B cell (primary cell): ENCODE measurements at regions not wholly inside any gene's neighbourhood (a gene's known extent, or its start where the extent isn't known, plus 50 kb on each side); places are given as distances from the start of the nearest gene placed in this dataset.

Experiments used
- ATAC-seq: fragments of 200-7000 bp; cut with Tn5 transposase; one replicate; pipeline ENCODE4 v1.10.0; 2021; ENCODE audit warnings: low read depth, mild to moderate bottlenecking, moderate number of reproducible peaks, moderate library complexity
- CTCF ChIA-PET: fragments of 350-600 bp; sonication (Branson Sonifier 250); formaldehyde crosslinking; loops from one replicate; lab custom pipeline; 2021; ENCODE audit warnings: antibody characterized with exemption, inconsistent platforms; lab: Charles Lee
- POLR2A ChIA-PET: fragments of 350-600 bp; sonication (Branson Sonifier 250); formaldehyde crosslinking; loops from one replicate; lab custom pipeline; 2021; ENCODE audit warnings: antibody characterized with exemption; lab: Charles Lee
- DNase-seq: peaks from one replicate; pipeline ENCODE4 v3.0.0; 2013
- H2AFZ ChIP-seq: 2 replicates; pipeline ENCODE4 v1.6.1; 2012; ENCODE audit warnings: mild to moderate bottlenecking, low read depth, low read length; ENCODE audit not compliant: insufficient read depth, poor library complexity, severe bottlenecking
- H3K27ac ChIP-seq, 2 donors: 1 replicate in 1 of 2; 2 replicates in 1 of 2; pipeline ENCODE4 v1.5.1; 2012 to 2013; ENCODE audit warnings: low read length in 2 of 2, mild to moderate bottlenecking in 2 of 2, moderate library complexity in 1 of 2
- H3K27me3 ChIP-seq, 4 experiments: fragments of 200-600 bp in 1 of 4; sonication (generic) in 1 of 4; replicated peaks in 1 of 4; 1 replicate in 2 of 4; 2 replicates in 2 of 4; pipeline versions ENCODE4 v1.6.1 to v1.7.0; 2013 to 2016; ENCODE audit warnings: low read length in 3 of 4, mild to moderate bottlenecking in 2 of 4, mixed read lengths in 1 of 4, moderate library complexity in 1 of 4; ENCODE audit not compliant: insufficient read depth in 4 of 4, control insufficient read depth in 3 of 4; ENCODE audit errors: control extremely low read depth in 1 of 4
- H3K36me3 ChIP-seq, 2 experiments: replicated peaks in 1 of 2; 1 replicate in 1 of 2; 2 replicates in 1 of 2; pipeline versions ENCODE4 v1.6.1 to v1.7.1; 2013; ENCODE audit warnings: low read length in 1 of 2; ENCODE audit not compliant: insufficient read depth in 2 of 2, control insufficient read depth in 1 of 2; ENCODE audit errors: control extremely low read depth in 1 of 2, extremely low read depth in 1 of 2
- H3K4me1 ChIP-seq, 2 donors: fragments of 200-600 bp in 1 of 2; sonication (generic) in 1 of 2; 1 replicate in 1 of 2; 2 replicates in 1 of 2; pipeline versions ENCODE4 v1.5.1 to v1.6.1; 2013 to 2017; ENCODE audit warnings: low read length in 2 of 2; ENCODE audit not compliant: control insufficient read depth in 2 of 2, insufficient read depth in 2 of 2
- H3K4me2 ChIP-seq: replicated peaks from 2 replicates; pipeline ENCODE3; 2012; ENCODE audit warnings: mild to moderate bottlenecking, low read depth, low read length; ENCODE audit not compliant: poor library complexity, severe bottlenecking
- H3K4me3 ChIP-seq, 5 experiments: fragments of 200-600 bp in 1 of 5; sonication (generic) in 1 of 5; 1 replicate in 3 of 5; 2 replicates in 2 of 5; pipeline versions ENCODE4 v1.5.1 to v1.7.0; 2011 to 2016; ENCODE audit warnings: low read length in 4 of 5, mild to moderate bottlenecking in 4 of 5, low read depth in 2 of 5, control low read depth in 1 of 5, moderate library complexity in 1 of 5; ENCODE audit not compliant: insufficient read depth in 1 of 5; ENCODE audit errors: control extremely low read depth in 1 of 5, extremely low read depth in 1 of 5
- H3K79me2 ChIP-seq: fragments of 200-600 bp; sonication (generic); one replicate; pipeline ENCODE4 v1.6.0; 2016; ENCODE audit warnings: low read length; ENCODE audit not compliant: control insufficient read depth, insufficient read depth
- H3K9ac ChIP-seq: fragments of 200-600 bp; sonication (generic); 2 replicates; pipeline ENCODE4 v1.6.1; 2017; ENCODE audit warnings: mild to moderate bottlenecking, low read length, moderate library complexity
- H3K9me3 ChIP-seq, 3 donors: one replicate each; pipeline versions ENCODE4 v1.6.1 to v1.7.1; 2013; ENCODE audit warnings: low read length in 2 of 3; ENCODE audit not compliant: control insufficient read depth in 2 of 3, insufficient read depth in 1 of 3; ENCODE audit errors: control extremely low read depth in 1 of 3
- H4K20me1 ChIP-seq: 2 replicates; pipeline ENCODE4 v1.6.0; 2012; ENCODE audit warnings: mild to moderate bottlenecking, low read length; ENCODE audit not compliant: insufficient read depth, control insufficient read depth, poor library complexity, severe bottlenecking
- H3K27ac Mint-ChIP-seq: one replicate; pipeline ENCODE4 v1.8.0; 2021; ENCODE audit warnings: mixed read lengths
- H3K27me3 Mint-ChIP-seq: one replicate; pipeline ENCODE4 v1.8.0; 2021; ENCODE audit warnings: mixed read lengths
- H3K4me1 Mint-ChIP-seq: one replicate; pipeline ENCODE4 v1.8.0; 2021; ENCODE audit warnings: mixed read lengths
- H3K4me3 Mint-ChIP-seq: one replicate; pipeline ENCODE4 v1.8.0; 2021; ENCODE audit warnings: mixed read lengths
- H3K9me3 Mint-ChIP-seq: one replicate; pipeline ENCODE4 v1.8.0; 2022; ENCODE audit warnings: mixed read lengths; ENCODE audit not compliant: insufficient read depth
- EZH2 ChIP-seq: IDR thresholded peaks from 2 replicates; pipeline ENCODE4 v1.6.1; 2012; ENCODE audit warnings: borderline replicate concordance, low read depth, mild to moderate bottlenecking, moderate library complexity, low read length; ENCODE audit not compliant: insufficient read depth, poor library complexity, severe bottlenecking
- intact Hi-C: fragments of 100-400 bp; cut with micrococcal nuclease; formaldehyde crosslinking; loops from one replicate; pipeline ENCODE4 v1.10.0; 2022
- TF ChIP-seq, protein P1 (sequence below): fragments of 200-600 bp; IDR thresholded peaks from one replicate; pipeline ENCODE4 v1.8.0; 2022; ENCODE audit warnings: antibody characterized with exemption, mild to moderate bottlenecking

DNA sequence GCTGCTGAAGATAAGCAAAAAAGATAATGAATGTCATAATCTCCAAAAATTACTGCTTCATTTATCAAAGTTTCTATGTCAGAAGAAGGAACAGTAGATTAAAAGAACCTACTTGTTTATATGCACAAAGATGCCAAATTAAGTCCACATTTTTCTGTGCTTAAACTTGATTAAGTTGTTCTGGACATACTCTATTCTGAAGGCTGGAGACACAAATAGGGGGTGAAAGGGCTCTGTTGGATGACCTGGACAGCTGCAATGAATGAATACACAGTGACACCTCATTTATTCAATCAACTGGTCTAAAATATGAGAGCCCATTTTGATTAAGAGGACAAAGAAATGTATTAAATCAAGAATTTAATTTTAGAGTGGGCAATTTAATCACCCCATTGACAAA lies 276.3 kb upstream of the PCDH9 start:
- POLR2A ChIA-PET, result no interaction called here
- no peak overlapping the region for H2AFZ ChIP-seq

DNA sequence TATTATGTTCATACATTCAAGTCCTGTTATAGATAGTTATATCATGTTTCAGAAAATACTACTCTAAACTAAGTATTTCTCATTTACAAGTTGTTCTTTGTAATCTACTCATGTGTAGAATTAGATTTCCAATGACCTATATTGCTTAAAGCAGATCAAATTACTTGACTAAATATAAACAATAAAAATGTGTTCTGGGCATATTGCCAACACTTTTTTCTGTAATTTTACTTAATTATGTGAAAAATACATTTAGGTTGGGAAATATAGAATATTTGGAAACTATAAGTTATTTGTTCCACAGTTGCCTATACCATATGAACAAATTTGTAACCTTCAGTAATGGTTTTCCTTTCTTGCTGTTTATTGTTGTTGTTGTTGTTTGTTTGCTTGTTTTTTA lies 275.2 kb upstream of the PCDH9 start:
- no peak overlapping the region for H3K4me3 Mint-ChIP-seq
- CTCF ChIA-PET, result no interaction called here
- no peak overlapping the region for H3K27ac Mint-ChIP-seq

More for the DNA sequence above, 276.3 kb upstream of the PCDH9 start:
- H3K36me3 ChIP-seq, result no peaks in the 10 kb centered on the region
- no peak overlapping the region for H3K4me3 ChIP-seq
- H3K27me3 ChIP-seq, result no peaks in the 10 kb centered on the region
- peaks cover 0 to 7% (median 0%) of the 10 kb centered on the region in 3 donors for H3K9me3 ChIP-seq
- intact Hi-C loops, result no loop called here
- CTCF ChIA-PET, result no interaction called here
- no peaks in the 10 kb centered on the region for H3K4me1 ChIP-seq
- H3K79me2 ChIP-seq, result no peaks in the 10 kb centered on the region
- H3K4me2 ChIP-seq, result no peak overlapping the region
- no peak for TF ChIP-seq EZH2
- TF ChIP-seq, protein P1, sequence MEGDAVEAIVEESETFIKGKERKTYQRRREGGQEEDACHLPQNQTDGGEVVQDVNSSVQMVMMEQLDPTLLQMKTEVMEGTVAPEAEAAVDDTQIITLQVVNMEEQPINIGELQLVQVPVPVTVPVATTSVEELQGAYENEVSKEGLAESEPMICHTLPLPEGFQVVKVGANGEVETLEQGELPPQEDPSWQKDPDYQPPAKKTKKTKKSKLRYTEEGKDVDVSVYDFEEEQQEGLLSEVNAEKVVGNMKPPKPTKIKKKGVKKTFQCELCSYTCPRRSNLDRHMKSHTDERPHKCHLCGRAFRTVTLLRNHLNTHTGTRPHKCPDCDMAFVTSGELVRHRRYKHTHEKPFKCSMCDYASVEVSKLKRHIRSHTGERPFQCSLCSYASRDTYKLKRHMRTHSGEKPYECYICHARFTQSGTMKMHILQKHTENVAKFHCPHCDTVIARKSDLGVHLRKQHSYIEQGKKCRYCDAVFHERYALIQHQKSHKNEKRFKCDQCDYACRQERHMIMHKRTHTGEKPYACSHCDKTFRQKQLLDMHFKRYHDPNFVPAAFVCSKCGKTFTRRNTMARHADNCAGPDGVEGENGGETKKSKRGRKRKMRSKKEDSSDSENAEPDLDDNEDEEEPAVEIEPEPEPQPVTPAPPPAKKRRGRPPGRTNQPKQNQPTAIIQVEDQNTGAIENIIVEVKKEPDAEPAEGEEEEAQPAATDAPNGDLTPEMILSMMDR, result no peak
- Mint-ChIP-seq H3K4me1 (no peaks in the 10 kb centered on the region), H3K27me3 (no peaks in the 10 kb centered on the region), H3K9me3 (peaks cover 2% of the 10 kb centered on the region), H3K27ac (no peak overlapping the region), H3K4me3 (no peak overlapping the region)
- DNase-seq (no peak), ATAC-seq (no peak)
- H3K9ac ChIP-seq, result no peak overlapping the region
- H4K20me1 ChIP-seq, result no peaks in the 10 kb centered on the region
- H3K27ac ChIP-seq, result no peak overlapping the region

More for the DNA sequence above, 275.2 kb upstream of the PCDH9 start:
- Histone ChIP-seq H4K20me1 (no peaks in the 10 kb centered on the region), H3K79me2 (no peaks in the 10 kb centered on the region), H3K9ac (no peak overlapping the region), H3K4me2 (no peak overlapping the region), H3K4me3 (no peak overlapping the region), H3K4me1 (no peaks in the 10 kb centered on the region), H2AFZ (no peak overlapping the region), H3K27ac (no peak overlapping the region), H3K27me3 (no peaks in the 10 kb centered on the region), H3K9me3 (peaks cover 0 to 7% (median 0%) of the 10 kb centered on the region in 3 donors), H3K36me3 (no peaks in the 10 kb centered on the region)
- DNase-seq, result no peak
- no peak for TF ChIP-seq EZH2
- TF ChIP-seq, protein P1, result no peak
- Mint-ChIP-seq H3K9me3 (peaks cover 2% of the 10 kb centered on the region), H3K4me1 (no peaks in the 10 kb centered on the region), H3K27me3 (no peaks in the 10 kb centered on the region)
- intact Hi-C loops, result no loop called here
- POLR2A ChIA-PET, result no interaction called here
- no peak for ATAC-seq
